ENCODE measurements at regions not wholly inside any gene's neighbourhood (a gene's known extent, or its start where the extent isn't known, plus 50 kb on each side); places are given as distances from the start of the nearest gene placed in this dataset.
"Not testable (repeated sequence)": the region's sequence is repeated elsewhere in the genome, so short reads cannot be mapped to it uniquely, and the experiment has no call there.

DNA sequence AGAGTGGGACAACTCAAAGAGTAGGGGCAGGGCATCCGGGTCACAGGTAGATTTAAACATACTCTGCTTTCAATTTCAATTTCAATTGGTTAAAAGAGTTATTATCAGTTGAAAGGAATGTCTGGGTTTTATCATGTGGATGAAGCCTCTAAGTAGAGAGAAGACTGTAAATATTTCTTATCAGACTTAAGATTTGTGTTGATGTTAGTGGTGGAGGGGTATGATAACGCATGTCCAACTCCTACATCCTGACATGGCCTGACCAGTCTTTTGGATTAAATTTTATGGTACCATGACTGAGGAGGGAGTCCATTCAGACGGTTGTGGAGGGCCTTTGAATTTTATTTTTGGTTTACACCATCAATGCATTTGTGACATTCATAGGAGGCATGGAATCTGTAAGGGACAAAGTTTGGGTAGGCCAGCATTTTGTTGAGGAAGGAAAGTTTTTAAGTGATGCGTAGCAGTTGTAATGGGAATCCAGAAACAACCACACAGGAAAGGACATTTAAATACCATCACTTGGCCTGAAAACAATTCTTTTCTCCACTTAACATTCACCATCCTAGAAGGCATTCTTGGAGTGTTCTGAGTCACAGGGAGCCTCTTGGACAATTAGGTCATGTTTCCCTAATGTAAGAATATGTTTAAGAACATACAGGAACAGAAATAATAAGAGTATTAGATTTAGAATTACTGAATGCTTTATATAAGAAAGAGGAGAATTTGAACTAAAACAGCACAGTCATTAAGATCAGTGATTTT is 371.9 kb downstream of the ATP23 start:
- DNase-seq (ENCODE audit: low spot score), result no peak

- DNase-seq (ENCODE audit: low spot score), result no peak
Measured at GRCh38 chr12:58314610-58315009, 373.2 kb downstream of the ATP23 start.

DNA sequence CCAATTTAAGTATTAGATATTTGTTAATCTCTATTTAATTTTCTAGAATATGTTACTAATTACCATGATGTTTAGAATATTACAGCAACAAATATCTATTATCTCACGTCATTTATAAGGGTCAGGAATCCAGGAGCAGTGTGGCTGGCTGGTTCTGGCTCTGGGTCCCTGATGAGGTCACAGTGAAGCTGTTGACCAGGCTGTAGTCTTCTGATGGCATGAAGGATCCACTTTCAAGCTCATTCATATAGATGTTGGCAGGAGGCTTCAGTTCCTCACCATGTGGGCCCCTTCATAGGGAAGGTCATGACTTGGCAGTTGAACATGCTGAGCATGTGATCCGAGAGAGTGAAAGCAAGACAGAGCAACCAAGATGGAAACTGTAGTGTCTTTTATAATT is 375.6 kb downstream of the ATP23 start:
- no peak for DNase-seq (ENCODE audit: low spot score)

GRCh38 chr12:58321414-58321813 is 380.0 kb downstream of the ATP23 start:
- no peak for DNase-seq (ENCODE audit: low spot score)

DNA sequence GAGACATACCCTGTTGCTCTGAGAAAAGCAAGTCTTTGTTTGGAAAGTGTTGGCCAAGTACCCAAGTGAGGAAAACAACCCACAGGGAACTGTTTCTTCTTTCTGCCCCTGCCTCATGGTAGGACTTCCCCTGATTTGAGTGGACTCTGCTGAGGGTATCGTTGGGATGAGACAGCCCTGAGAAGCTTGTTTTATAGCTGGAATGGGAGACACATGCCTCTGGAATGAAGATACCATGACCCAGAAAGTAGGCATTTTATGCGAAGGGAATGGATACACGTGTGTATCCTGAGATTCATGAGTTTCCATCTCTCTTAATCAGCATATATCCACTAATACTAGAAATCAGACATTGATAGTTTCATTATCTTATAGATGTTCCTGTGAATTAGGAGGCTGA is 382.3 kb downstream of the ATP23 start:
- DNase-seq (ENCODE audit: low spot score), result no peak

DNA sequence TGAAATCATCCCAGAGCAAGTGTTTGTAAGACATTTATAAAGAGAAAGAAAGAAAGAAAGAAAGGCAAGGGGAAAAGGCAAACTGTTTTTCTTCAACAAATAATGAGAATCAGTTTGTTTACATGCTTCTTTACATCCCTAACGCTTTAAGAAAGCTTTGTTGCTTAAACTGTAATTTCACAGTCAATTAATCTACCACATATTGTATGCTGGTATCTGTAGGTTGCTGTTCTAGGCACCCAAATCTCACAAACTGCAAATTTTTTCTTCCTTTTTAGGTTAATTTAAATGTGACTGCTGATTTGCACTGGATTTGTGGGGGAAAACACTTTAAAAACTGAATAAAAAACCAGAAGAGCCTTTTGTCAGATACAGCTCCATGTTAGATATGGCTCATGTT is 384.2 kb downstream of the ATP23 start:
- no peak for DNase-seq (ENCODE audit: low spot score)

DNA sequence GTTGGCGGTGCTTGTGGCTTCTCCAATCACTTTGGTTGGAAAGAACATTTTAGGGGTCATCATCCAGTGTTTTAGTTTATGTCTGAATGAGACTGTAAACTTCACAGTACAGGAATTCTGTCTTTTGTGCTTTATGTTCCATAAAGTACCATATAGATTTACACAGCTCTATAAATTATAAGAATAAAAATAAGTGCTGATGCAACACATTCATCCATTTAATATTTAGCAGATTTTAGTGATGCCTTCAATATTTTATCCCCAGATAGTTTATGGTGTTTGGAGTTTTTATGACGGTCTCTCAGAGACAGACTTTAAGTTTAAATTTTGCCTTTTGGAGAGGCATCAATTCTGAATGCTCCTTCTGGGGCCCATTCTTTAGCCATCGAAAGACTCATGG is 385.2 kb downstream of the ATP23 start:
- no peak for DNase-seq (ENCODE audit: low spot score)

GRCh38 chr12:58336581-58337242 is 395.3 kb downstream of the ATP23 start:
- DNase-seq (ENCODE audit: low spot score), result not testable (repeated sequence)

DNA sequence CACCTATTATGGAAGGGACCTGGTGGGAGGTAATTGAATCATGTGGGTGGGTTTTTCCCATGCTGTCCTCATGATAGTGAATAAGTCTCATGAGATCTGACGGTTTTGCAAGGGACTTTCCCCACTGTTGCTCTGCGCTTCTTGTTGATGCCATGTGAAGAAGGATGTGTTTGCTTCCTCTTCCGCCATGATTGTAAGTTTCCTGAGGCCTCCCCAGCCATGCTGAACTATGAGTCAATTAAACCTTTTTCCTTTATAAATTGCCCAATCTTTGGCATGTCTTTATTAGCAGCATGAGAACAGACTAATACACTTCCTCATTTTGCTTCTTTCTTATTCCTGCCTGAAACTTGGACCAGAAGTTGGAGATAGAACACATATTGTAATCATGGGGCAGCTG is 396.2 kb downstream of the ATP23 start:
- not testable (repeated sequence) for DNase-seq (ENCODE audit: low spot score)

- no peak for DNase-seq (ENCODE audit: low spot score)
Measured at GRCh38 chr12:58341791-58342190, 400.4 kb downstream of the ATP23 start.

DNA sequence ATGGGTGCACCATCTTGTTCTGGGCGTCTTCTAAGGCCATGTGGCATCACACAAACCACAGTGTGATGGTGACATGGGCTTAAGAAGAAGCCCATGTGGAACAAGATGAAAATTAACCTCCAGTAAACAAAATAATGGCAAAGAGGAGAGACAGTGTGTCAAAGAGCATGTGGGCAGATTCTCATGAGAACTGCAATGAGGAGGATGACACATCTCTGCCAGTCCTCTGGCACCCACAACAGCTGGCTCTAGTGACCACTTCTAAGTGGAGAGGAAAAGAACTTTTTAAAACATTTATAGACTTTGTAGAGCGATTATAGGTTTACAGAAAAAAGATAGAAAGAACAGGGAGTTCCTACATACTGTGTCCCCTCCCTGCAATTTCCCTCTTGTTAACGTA is 401.4 kb downstream of the ATP23 start:
- no peak for DNase-seq (ENCODE audit: low spot score)

GRCh38 chr12:58346032-58346632 is 404.8 kb downstream of the ATP23 start:
- DNase-seq (ENCODE audit: low spot score), result peak; percentile 23

- DNase-seq (ENCODE audit: low spot score), result no peak
Measured at GRCh38 chr12:58347188-58347587, 405.8 kb downstream of the ATP23 start.

- no peak for DNase-seq (ENCODE audit: low spot score)
Measured at GRCh38 chr12:58347691-58348090, 406.3 kb downstream of the ATP23 start.

- DNase-seq (ENCODE audit: low spot score), result no peak
Measured at GRCh38 chr12:58349161-58349560, 407.8 kb downstream of the ATP23 start.

GRCh38 chr12:58356794-58357193 is 415.4 kb downstream of the ATP23 start:
- DNase-seq (ENCODE audit: low spot score), result no peak

GRCh38 chr12:58357511-58357910 is 416.1 kb downstream of the ATP23 start:
- no peak for DNase-seq (ENCODE audit: low spot score)

- DNase-seq (ENCODE audit: low spot score), result no peak
Measured at GRCh38 chr12:58358369-58358768, 417.0 kb downstream of the ATP23 start.

GRCh38 chr12:58359084-58359483 is 417.7 kb downstream of the ATP23 start:
- DNase-seq (ENCODE audit: low spot score), result no peak

DNA sequence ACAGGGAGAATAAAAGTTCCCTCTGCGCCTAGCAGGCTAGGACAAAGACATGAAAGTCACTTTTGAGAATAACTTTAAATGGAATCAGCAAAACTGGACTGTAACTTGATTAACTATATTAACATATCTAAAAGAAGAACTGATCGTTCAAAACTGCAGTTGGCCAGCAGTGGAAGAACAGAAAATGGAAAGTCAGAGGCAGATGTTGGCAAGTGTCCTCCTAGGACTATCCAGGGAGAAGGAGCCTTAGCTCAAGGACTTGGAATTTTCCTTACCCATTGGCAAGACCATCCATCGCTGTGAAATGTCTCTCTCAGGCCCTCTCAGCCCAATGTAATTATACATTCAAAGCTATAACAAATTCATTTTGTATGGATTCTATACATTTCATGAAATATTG is 419.7 kb downstream of the ATP23 start:
- DNase-seq (ENCODE audit: low spot score), result no peak

GRCh38 chr12:58363971-58364370 is 422.6 kb downstream of the ATP23 start:
- no peak for DNase-seq (ENCODE audit: low spot score)

DNA sequence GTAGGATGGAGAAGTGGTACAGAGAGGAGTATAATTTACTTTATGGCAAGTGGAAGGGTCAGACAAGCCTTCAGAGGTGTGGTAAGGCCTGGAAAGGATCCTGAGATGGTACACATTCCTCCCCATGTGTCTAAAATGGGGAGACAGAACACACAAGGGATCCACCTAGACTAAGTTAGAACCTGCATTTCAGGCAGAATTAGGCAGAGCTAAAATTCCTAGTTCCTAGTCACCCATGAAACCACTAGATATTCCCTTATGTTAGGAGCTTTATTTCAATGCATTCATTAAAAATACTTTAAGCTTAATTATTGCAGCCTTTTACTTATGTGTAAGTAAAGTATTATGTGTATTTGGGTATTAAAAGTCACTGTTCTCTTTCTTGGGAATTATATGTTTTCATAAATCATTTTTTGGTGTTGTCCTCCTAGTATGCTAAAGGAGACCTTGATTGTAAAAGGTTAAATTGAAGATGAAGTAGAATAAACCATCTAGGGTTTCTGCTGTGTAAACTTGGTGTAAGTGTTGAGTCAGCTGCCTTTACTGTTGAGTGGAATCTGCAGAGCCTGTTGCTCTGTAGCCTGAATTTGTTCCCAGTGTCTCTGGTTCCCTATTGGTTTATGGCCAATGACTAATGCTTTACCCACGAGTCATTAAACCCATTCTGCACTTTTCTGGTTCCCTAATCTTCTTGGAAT is 423.2 kb downstream of the ATP23 start:
- DNase-seq (ENCODE audit: low spot score), result no peak

DNA sequence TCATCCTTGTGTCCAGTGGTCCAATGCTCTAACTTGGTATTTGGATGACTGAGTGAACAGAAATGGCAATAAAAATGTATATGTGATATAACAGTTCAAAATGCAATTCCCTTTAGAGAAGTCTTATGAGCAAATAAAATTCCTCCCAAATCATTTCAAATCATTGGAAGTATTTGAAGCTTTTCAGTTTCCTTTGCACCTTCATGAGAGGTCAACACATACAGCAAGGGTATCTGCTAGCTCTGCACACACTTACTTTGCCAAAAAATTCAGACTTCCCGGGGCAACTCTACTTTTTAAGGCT is 423.7 kb downstream of the ATP23 start:
- no peak for DNase-seq (ENCODE audit: low spot score)
